HL-60/S4 (cell line): ENCODE measurements at regions not wholly inside any gene's neighbourhood (a gene's known extent, or its start where the extent isn't known, plus 50 kb on each side); places are given as distances from the start of the nearest gene placed in this dataset.

Experiments
- in situ Hi-C: fragments of 300-500 bp; cut with MboI; formaldehyde crosslinking; loops from 2 replicates; pipeline ENCODE4 v1.14.3; 2022; ENCODE audit warnings: low sequenced_read_pairs

- in situ Hi-C loops, result no loop called here
Observed at GRCh38 chr17:14780097-14780651, 479.3 kb downstream of the HS3ST3B1 start.

- in situ Hi-C loops, result no loop called here
Observed at GRCh38 chr17:14779241-14779640, 478.4 kb downstream of the HS3ST3B1 start.

GRCh38 chr17:14777291-14777690 is 476.4 kb downstream of the HS3ST3B1 start:
- in situ Hi-C loops, result no loop called here

- in situ Hi-C loops, result no loop called here
Observed at GRCh38 chr17:14776791-14777190, 475.9 kb downstream of the HS3ST3B1 start.

- in situ Hi-C loops, result no loop called here
Observed at GRCh38 chr17:14775731-14776492, 475.0 kb downstream of the HS3ST3B1 start.

GRCh38 chr17:14774774-14775173 is 473.9 kb downstream of the HS3ST3B1 start:
- in situ Hi-C loops, result loop anchor here (25.0 kb wide), 1 partner anchor 112 kb away; no protein-coding TSS in a partner anchor

- in situ Hi-C loops, result loop anchor here (25.0 kb wide), 1 partner anchor 110 kb away; no protein-coding TSS in a partner anchor
Observed at GRCh38 chr17:14772776-14773175, 471.9 kb downstream of the HS3ST3B1 start.

GRCh38 chr17:14771543-14771942 is 470.7 kb downstream of the HS3ST3B1 start:
- in situ Hi-C loops, result loop anchor here (25.0 kb wide), 1 partner anchor 109 kb away; no protein-coding TSS in a partner anchor

GRCh38 chr17:14768923-14769322 is 468.0 kb downstream of the HS3ST3B1 start:
- in situ Hi-C loops, result loop anchor here (25.0 kb wide), 1 partner anchor 107 kb away; no protein-coding TSS in a partner anchor

- in situ Hi-C loops, result loop anchor here (25.0 kb wide), 1 partner anchor 101 kb away; no protein-coding TSS in a partner anchor
Observed at GRCh38 chr17:14762736-14763479, 462.0 kb downstream of the HS3ST3B1 start.

- in situ Hi-C loops, result loop anchor here (25.0 kb wide), 1 partner anchor 99 kb away; no protein-coding TSS in a partner anchor
Observed at GRCh38 chr17:14760719-14761411, 460.0 kb downstream of the HS3ST3B1 start.

GRCh38 chr17:14760212-14760611 is 459.3 kb downstream of the HS3ST3B1 start:
- in situ Hi-C loops, result loop anchor here (25.0 kb wide), 1 partner anchor 98 kb away; no protein-coding TSS in a partner anchor

- in situ Hi-C loops, result loop anchor here (25.0 kb wide), 1 partner anchor 97 kb away; no protein-coding TSS in a partner anchor
Observed at GRCh38 chr17:14759325-14759724, 458.4 kb downstream of the HS3ST3B1 start.

GRCh38 chr17:14756479-14756878 is 455.6 kb downstream of the HS3ST3B1 start:
- in situ Hi-C loops, result loop anchor here (25.0 kb wide), 1 partner anchor 94 kb away; no protein-coding TSS in a partner anchor

GRCh38 chr17:14755002-14755401 is 454.1 kb downstream of the HS3ST3B1 start:
- in situ Hi-C loops, result loop anchor here (25.0 kb wide), 1 partner anchor 93 kb away; no protein-coding TSS in a partner anchor

- in situ Hi-C loops, result loop anchor here (25.0 kb wide), 1 partner anchor 91 kb away; no protein-coding TSS in a partner anchor
Observed at GRCh38 chr17:14753383-14753782, 452.5 kb downstream of the HS3ST3B1 start.

GRCh38 chr17:14752011-14752410 is 451.1 kb downstream of the HS3ST3B1 start:
- in situ Hi-C loops, result loop anchor here (25.0 kb wide), 1 partner anchor 90 kb away; no protein-coding TSS in a partner anchor

GRCh38 chr17:14750866-14751265 is 450.0 kb downstream of the HS3ST3B1 start:
- in situ Hi-C loops, result loop anchor here (25.0 kb wide), 1 partner anchor 89 kb away; no protein-coding TSS in a partner anchor

- in situ Hi-C loops, result no loop called here
Observed at GRCh38 chr17:14749269-14749668, 448.4 kb downstream of the HS3ST3B1 start.

- in situ Hi-C loops, result no loop called here
Observed at GRCh38 chr17:14748036-14748710, 447.3 kb downstream of the HS3ST3B1 start.
